GM12891 (cell line): ENCODE measurements at regions not wholly inside any gene's neighbourhood (a gene's known extent, or its start where the extent isn't known, plus 50 kb on each side); places are given as distances from the start of the nearest gene placed in this dataset.

ENCODE experiments used
- POLR2A ChIP-seq: IDR thresholded peaks from 2 replicates; pipeline ENCODE4 v1.6.1; 2011; ENCODE audit warnings: low read depth, low read length, control low read depth
- POLR2AphosphoS5 ChIP-seq: IDR thresholded peaks from 2 replicates; pipeline ENCODE4 v1.6.1; 2011; ENCODE audit warnings: low read depth, low read length, control low read depth
- TAF1 ChIP-seq: IDR thresholded peaks from 2 replicates; pipeline ENCODE4 v1.6.1; 2011; ENCODE audit warnings: low read depth, low read length, control low read depth

DNA sequence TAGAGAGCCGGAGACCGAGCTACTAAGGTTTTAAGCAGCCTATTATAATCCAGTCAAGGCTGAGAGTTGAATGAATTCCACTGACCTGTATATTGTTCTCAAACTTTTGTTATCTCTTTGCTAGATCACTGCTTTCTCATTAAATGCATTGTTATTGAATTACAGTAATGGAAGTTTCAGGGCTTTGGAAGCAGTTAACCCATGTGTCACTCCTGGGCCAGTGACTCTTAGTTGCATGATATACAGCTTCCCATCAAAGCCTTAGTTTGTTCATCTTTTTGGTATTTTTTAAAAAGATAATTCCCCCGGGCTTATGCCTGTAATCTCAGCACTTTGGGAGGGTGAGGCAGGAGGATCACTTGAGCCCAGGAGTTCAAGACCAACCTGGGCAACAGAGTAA, 55.4 kb upstream of the KIAA1217 start:
- TF ChIP-seq TAF1 = no peak
- no peak for TF ChIP-seq POLR2AphosphoS5
- no peak for TF ChIP-seq POLR2A
